UCSD-AML1 (cell line): ENCODE measurements at regions not wholly inside any gene's neighbourhood (a gene's known extent, or its start where the extent isn't known, plus 50 kb on each side); places are given as distances from the start of the nearest gene placed in this dataset.
A peak's percentile ranks its signal among the peaks of the same experiment; 100 is the strongest.
"Not testable (repeated sequence)": the region's sequence is repeated elsewhere in the genome, so short reads cannot be mapped to it uniquely, and the experiment has no call there.

Source experiments
- DNase-seq: peaks from one replicate; lab custom pipeline; 2025; ENCODE audit not compliant: unreplicated experiment; lab: John Stamatoyannopoulos, UW

DNA sequence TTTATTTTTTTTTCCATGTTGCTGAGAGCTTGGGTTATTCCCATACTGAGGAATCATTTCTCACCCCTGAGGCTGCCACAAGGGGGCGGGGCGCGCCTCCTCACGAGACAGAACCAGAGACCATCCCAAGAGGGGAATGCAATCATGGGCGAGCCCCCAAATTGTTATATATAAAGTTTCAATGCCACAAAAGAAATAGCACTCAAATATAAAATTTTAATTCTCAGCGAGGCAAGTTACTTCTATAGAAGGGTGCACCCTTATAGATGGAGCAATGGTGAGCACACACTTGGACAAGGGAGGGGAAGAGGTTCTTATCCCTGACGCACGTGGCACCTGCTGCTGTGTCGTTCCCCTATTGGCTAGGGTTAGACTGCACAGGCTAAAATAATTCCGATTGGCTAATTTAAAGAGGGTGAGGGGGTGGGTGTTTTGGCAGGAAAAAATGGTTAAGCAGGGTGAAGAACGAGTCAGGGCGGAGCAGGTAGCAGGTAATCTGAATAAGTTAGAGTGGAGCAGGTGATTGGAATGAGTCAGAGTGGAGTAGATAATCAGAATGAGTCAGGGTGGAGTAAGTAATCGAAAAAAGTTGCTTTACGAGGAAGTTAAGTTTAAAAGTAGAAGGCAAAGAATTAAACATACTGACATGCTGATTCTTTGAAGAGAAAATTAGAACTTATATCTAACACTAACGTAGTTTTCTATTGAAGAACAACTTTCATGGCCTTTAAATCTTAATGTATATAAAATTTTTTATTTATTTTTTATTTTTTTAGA lies 177.5 kb downstream of the MTCL1 start:
- peak; percentile 24 for DNase-seq

DNA sequence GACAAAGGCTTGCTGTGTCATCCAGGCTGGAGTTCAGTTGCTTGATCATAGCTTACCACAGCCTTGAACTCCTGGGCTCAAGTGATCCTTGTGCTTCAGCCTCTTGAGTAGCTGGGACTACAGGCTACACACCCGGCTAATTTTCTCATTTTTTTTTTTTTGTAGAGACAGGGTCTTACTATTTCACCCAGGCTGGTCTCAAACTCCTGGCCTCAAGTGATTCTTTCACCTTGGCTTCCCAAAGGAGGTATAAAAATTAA lies 178.0 kb downstream of the MTCL1 start:
- no peak for DNase-seq

DNA sequence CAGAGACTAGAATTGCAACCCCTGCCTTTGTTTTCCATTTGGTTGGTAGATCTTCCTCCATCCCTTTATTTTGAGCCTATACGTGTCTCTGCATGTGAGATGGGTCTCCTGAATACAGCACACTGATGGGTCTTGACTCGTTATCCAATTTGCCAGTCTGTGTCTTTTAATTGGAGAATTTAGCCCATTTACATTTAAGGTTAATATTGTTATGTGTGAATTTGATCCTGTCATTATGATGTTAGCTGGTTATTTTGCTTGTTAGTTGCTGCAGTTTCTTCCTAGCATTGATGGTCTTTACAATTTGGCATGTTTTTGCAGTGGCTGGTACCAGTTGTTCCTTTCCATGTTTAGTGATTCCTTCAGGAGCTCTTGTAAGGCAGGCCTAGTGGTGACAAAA lies 182.5 kb downstream of the MTCL1 start:
- DNase-seq = not testable (repeated sequence)

DNA sequence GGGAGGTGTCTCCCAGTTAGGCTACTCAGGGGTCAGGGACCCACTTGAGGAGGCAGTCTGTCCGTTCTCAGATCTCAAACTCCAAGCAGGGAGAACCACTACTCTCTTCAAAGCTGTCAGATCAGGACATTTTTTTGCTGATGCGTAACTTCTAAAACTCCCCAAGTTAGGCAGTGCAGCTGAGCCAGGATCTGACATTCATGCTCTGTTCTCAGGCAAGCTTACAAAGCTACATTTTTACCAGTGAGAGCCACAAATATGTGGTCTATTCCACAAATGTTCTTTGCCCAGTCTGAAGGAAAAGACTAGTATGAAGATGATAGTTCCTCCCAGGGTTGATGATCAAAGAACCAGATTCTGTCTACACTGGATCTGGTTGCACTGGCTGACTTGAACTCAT lies 184.1 kb downstream of the MTCL1 start:
- no peak for DNase-seq

DNA sequence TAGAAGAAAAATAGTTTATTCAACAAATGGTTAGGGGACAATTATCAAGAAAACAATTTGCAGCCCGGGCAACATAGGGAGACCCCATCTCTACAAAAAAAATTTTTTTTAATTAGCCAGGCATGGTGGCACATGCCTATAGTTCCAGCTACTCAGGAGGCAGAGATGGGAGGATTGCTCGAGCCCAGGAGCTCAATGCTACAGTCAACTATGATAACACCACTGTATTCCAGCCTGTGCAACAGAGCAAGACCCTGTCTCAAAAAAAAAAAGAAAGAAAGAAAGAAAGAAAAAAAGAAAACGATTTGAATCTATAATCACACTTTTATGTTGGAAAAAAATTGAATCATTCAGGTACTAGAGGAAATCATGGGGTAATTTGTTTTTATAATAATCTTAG lies 185.1 kb downstream of the MTCL1 start:
- not testable (repeated sequence) for DNase-seq

DNA sequence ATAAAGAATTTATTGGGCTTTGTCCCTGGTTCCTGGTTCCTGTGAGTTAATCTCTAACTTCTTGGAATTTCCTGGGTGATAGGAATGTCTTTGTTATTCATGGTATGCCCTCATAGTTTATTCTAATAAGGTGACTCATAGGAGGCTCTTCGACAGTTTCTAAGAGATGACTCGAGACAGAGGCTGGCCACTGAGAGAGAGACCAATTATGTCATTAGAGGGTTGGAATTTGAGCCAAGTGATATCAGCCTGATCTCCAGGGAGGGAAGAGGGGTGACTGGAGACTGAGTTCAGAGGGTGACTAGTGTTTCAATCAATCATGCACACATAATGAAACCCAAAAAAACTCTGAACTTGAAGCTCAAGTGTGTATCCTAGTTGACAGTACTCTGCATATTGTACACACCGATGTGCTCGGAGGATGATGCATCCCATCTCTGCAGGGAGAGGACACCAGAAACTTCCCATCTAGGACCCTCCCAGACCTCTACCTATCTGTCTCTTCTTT lies 185.7 kb downstream of the MTCL1 start:
- no peak for DNase-seq

DNA sequence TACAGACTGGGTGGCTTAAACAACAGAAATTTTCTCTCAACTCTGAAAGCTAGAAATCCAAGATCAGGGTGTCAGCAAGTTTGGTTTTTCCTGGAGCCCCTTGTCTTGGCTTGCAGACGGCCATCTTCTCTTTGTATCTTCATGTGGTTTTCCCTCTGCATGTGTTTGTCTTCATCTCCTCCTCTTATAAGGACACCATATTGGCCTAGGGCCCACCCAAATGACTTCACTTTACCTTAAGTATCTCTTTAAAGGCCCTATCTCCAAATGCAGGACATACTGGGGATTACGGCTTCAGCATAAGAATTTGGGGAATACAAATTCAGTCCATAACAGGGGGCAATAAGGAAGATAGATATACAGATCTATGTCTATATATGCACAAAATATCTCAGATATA lies 187.9 kb downstream of the MTCL1 start:
- DNase-seq = no peak

DNA sequence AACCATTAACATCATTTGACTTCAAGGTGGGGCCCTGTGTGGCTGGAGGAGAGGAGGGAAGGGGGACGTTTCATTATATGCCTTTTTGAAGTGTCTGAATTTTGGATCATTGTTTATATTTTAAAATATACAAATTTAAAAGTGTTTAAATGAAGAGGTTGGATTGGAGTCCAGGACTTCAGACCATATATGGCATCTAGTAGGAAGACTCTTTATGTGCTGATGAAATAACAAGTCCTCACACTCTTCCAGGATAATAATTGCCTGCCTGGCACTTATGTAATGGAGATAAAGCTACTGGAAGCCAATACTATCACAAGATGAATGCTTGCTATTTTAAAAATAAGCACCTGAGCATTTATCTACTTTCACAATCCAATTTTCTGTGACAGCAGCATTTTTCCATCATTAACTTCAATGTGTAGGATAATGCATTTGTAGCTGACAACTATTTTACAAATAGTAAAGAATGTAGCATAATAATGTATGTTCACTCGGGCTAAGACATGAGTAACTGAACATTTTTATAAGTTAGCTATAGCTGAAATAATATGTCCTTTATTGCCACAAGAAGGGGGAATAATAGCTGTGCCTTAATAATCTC lies 188.4 kb downstream of the MTCL1 start:
- no peak for DNase-seq

DNA sequence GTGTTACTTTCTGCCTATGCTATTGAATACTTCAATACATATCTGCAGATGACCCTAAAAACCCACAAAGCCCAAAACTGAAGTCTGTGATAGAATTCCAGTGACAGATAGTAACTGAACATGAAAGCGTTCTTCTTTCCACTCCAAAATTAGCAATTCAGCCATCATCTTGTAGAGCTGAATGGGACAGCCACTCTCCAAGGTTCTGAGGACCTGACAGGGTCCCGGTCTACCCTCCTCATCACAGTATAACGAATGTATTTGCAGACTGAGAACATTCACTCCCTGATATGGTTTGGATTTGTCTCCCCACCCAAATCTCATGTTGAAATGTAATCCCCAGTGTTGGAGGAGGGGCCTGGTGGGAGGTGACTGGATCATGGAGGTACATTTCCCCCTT lies 189.5 kb downstream of the MTCL1 start:
- no peak for DNase-seq

DNA sequence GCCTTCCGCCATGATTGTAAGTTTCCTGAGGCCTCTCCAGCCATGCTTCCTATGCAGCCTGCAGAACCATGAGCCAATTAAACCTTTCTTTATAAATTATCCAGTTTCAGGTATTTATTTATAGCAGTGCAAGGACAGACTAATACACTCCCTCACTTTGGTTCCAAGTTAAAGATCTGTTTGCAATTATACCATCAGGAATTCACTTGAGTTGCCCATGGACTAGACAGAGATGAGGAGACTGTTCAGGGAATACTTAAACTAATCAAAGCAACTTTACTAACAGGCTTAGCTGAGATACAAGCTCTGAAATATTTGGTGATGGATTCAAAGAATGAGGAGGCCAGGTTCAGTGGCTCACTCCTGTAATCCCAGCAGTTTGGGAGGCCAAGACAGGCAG lies 190.0 kb downstream of the MTCL1 start:
- no peak for DNase-seq

DNA sequence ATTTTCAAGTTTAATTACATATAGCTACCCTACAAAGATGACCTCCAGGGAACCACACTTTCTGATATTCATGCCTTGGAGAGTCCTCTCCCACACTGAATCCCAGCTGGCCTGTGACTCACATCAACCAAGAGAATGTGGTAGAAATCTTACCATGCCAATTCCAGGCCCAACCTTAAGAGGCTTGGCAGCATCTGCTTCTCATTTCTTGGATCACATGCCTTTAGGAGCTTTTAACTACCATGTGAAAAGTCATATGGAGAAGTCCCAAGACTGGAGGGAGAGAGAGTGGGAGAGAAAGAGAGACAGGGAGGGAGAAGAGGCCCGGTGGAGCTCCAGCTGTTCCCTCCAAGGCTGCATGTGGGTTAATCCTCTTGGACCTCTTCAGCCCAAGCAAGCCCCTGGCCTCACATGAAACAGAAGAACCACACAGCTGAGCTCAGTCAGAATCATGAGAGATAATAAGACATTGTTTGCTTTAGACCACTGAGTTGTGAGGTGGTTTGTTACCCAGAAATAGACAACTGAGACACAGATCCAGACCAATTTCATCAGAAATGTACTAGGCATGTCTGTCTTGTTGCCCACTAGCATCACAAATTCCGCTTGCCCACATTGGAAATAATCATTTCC lies 190.7 kb downstream of the MTCL1 start:
- DNase-seq = no peak

DNA sequence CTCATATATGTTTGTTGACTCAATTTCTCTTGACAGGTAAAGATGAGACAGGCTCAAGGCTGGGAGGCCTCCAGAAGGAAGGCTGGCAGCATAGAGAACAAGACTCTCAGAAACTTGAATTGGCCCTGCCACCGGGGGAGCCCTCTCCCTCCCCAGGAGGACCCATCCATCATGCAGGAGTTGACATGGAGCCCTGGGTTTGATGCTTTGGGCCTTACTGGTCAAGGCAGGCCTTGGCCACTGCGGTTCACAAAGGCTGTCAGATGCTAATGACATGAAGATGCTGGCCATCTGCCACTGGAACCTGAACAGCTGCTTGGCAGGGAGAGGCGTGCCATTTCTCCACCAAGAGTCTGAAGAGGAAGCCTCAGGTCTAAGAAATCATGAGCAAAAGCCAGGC lies 193.6 kb downstream of the MTCL1 start:
- DNase-seq = no peak

DNA sequence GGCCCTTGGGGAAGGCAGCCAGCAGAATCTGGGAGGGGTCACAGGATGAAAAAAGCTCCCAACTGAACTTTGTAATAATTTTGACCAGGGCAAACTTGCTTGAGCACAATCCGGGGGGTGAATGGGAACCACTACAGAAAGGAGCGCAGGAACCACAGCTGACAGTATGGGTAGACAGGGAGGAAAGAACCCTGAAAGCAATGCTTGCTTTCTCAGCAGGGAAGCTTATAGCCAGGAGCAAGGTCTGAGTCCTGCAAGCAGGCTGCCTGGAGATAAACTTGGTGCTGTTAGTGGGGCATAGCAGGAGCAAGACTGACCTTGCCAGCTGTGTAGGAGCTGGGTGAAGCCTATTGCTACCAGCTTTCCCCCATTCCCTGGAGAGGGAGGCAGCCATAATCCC lies 195.2 kb downstream of the MTCL1 start:
- no peak for DNase-seq

DNA sequence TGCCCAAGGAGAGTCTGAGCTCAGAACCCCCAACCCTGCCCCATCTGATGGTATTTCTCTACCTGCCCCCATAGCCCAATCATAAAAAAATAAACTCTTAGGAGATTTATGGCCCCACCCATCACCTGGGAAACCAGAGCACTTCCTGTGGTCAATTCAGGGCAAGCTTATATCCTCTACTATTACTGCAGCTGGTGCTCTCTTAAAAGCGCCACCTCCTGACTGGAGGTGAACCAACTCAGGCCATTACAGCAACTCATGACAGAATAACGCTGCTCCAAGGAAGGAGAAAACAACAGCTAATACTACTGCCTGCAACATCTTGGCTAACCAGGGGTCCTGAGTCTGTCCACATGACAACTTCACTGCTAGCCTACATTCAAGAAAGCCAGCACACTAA lies 195.7 kb downstream of the MTCL1 start:
- DNase-seq = no peak

DNA sequence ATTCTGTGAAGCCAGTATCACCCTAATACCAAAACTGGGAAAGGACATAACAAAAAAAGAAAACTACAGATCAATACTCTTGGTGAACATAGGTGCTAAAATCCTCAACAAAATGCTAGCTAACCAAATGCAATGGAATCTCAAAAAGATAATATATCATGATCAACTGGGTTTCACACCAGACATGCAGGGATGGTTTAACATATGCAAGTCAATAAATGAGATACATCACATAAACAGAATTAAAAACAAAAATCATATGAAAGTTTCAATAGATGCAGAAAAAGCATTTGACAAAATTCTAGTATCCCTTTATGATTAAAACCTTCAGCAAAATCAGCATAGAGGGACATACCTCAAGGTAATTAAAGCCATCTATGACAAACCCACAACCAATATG lies 198.2 kb upstream of the NDUFV2 start:
- DNase-seq = no peak

DNA sequence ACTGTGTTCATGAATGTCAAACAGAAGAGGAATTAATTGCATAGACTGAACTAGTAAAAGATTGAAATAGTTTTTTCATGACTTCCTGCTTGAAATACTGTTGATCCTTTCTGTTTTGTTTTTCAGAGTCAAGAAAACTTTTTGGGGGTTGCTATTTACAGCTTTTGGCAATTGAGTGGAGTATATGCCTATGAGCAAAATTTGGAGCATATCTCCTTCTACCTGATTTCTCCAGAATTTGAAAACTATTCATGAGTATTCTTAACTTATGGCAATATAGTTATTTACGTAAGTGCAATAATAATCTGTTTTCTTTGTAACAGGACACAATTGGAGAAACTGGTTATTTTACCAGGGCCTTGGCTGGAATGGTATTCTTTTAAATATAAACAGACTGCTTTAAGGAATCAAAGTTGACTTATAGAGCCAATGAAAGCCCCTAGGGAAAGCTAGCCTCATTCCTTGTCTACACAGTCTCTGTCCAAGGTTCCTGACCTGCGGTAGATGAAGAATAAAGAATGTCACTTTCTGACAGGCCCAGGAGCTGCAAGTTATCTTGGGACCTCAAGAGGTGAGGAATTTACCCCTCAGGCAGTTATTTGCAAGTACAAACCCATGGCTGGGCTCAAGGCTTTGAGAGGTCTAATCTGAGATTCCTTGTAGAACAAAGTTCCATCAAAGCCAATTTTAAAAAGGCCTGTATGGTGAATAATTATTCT lies 193.5 kb upstream of the NDUFV2 start:
- no peak for DNase-seq

DNA sequence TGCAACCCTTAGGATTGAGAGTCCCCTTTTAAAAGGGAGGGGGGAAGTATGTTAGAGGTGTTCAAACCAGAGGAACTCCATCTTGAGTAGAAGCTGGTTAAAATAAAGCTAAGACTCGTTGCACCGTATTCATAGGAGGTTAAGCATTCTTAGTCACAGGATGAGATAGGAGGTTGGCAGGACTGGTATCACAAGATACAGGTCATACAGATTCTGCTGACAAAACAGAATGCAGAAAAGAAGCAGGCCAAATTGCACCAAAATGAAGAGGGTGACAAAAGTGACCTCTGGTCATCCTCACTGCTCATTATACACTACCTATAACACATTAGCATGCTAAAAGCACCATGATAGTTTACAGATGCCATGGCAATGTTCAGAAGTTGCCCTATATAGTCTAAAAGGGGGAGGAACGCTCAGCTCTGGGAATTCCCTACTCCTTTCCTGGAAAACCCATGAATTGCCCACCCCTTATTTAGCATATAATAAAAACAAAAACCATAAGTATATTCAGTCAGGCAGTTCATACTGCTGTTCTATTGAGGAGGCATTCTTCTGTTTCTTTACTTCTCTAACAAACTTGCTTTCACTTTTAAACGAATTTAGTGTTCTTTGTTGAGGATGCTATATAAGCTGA lies 192.2 kb upstream of the NDUFV2 start:
- no peak for DNase-seq

DNA sequence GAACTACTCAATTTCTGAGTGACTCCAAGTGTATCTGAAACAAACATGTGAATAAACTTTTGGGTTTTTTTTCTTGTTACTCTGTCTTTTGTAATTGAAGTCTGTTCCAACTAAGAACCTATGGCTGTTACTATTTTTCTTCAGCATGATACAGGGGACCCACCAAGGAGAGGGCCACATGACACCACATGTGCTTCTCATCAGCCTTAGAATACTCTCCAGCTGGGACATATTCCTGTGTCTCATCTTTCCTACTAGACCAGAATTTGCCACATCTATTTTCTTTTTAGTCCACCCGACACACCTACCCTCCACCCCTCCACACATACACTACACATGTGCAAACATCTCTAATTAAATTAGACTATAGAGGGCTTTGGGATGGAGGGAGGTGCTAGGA lies 191.7 kb upstream of the NDUFV2 start:
- no peak for DNase-seq

DNA sequence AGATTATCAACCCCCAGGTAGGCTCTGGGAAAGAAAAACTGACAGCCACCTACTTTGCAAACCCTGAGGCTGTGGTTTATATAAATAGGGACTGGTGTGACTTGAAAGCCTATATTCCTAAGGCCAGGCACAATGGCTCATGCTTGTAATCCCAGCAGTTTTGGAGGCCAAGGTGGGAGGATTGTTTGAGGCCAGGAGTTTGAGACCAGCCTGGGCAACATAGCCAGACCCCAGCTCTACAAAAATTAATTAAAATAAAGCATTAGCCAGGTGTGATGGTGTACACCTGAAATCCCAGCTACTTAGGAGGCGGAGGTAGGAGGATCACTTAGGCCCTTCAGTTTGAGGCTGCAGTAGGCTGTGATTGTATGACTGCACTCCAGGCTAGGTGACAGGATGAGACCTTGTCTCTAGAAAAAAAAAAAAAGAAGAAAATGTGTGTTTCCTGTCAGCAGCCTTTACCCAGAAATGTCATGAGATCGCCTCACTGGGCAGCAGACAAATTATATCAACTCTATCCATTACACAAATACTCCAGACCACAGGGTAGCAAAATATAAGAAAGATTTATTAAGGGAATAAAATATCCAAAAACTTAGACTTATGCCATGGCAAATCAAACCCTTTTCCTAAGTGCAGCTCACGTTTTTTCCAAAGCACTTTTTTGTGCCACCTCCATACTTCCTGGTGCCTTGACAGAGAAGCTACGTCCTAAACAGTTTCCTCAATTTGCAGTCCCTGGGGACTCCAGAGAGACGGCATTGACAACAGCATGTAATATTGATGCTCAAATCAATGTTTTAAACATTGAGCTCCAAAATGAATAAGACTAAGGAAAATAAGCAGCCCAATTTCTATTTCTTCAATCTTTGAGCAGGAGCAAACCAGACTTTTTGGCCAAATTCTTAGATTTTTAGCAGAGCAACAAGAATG lies 190.8 kb upstream of the NDUFV2 start:
- DNase-seq = no peak
